ENCODE measurements at regions not wholly inside any gene's neighbourhood (a gene's known extent, or its start where the extent isn't known, plus 50 kb on each side); places are given as distances from the start of the nearest gene placed in this dataset.

DNA sequence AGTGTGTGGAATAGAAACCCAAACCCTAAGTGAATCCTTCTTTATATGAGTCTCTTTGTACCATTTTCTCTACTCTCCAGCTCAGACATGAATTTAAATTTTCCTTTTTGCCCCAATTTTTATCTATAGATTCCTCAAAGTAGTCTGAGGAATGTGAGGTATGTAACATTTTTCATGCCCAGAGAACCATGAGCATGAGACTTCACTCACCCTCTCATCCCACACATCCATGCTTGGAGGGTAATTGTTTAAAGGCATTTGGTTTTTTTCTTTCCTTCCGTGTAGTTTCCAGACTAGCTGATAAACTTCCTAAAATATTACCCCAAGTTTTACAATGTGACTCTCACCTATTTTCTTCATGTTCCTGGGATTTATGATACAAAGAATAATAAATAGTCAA lies 2056.8 kb upstream of the CELF4 start:
- no peak overlapping the region for H3K9ac ChIP-seq (ENCODE audit: low read length in 3 of 3)
- TF ChIP-seq, protein P1, sequence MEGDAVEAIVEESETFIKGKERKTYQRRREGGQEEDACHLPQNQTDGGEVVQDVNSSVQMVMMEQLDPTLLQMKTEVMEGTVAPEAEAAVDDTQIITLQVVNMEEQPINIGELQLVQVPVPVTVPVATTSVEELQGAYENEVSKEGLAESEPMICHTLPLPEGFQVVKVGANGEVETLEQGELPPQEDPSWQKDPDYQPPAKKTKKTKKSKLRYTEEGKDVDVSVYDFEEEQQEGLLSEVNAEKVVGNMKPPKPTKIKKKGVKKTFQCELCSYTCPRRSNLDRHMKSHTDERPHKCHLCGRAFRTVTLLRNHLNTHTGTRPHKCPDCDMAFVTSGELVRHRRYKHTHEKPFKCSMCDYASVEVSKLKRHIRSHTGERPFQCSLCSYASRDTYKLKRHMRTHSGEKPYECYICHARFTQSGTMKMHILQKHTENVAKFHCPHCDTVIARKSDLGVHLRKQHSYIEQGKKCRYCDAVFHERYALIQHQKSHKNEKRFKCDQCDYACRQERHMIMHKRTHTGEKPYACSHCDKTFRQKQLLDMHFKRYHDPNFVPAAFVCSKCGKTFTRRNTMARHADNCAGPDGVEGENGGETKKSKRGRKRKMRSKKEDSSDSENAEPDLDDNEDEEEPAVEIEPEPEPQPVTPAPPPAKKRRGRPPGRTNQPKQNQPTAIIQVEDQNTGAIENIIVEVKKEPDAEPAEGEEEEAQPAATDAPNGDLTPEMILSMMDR (IDR thresholded peaks at IDR 0.05; ENCODE audit: borderline replicate concordance, extremely low read depth, insufficient read depth) = no peak
- H3K4me1 ChIP-seq (ENCODE audit: control insufficient read depth in 2 of 3, insufficient read depth in 2 of 3, low read depth in 1 of 3, low read length in 3 of 3) = no peaks in the 10 kb centered on the region
- no peak overlapping the region for H3K4me3 ChIP-seq (ENCODE audit: low read length in 3 of 3)
- H3K9me3 ChIP-seq (ENCODE audit: control insufficient read depth in 2 of 3, insufficient read depth in 1 of 3, low read length in 3 of 3) = no peaks in the 10 kb centered on the region
- DNase-seq = no peak
- no peaks in the 10 kb centered on the region for H3K36me3 ChIP-seq (ENCODE audit: control insufficient read depth in 2 of 3, insufficient read depth in 3 of 3, low read length in 3 of 3)
- FAIRE-seq = no peak
- H3K27ac ChIP-seq (ENCODE audit: low read depth in 2 of 2, low read length in 2 of 2) = no peak overlapping the region
- intact Hi-C loops (cut with DNase I) = no loop called here
- H3K27me3 ChIP-seq (ENCODE audit: control insufficient read depth, insufficient read depth, low read length) = no peaks in the 10 kb centered on the region

GRCh38 chr18:39620551-39621168 lies 2055.1 kb upstream of the CELF4 start:
- TF ChIP-seq, protein P1 (IDR thresholded peaks at IDR 0.05; ENCODE audit: borderline replicate concordance, extremely low read depth, insufficient read depth) = no peak
- no peak overlapping the region for H3K9ac ChIP-seq (ENCODE audit: low read length in 3 of 3)
- FAIRE-seq = no peak
- intact Hi-C loops (cut with DNase I) = no loop called here
- no peaks in the 10 kb centered on the region for H3K36me3 ChIP-seq (ENCODE audit: control insufficient read depth in 2 of 3, insufficient read depth in 3 of 3, low read length in 3 of 3)
- no peak overlapping the region for H3K27ac ChIP-seq (ENCODE audit: low read depth in 2 of 2, low read length in 2 of 2)
- DNase-seq = no peak
- no peaks in the 10 kb centered on the region for H3K4me1 ChIP-seq (ENCODE audit: control insufficient read depth in 2 of 3, insufficient read depth in 2 of 3, low read depth in 1 of 3, low read length in 3 of 3)
- no peaks in the 10 kb centered on the region for H3K27me3 ChIP-seq (ENCODE audit: control insufficient read depth, insufficient read depth, low read length)
- no peaks in the 10 kb centered on the region for H3K9me3 ChIP-seq (ENCODE audit: control insufficient read depth in 2 of 3, insufficient read depth in 1 of 3, low read length in 3 of 3)
- no peak overlapping the region for H3K4me3 ChIP-seq (ENCODE audit: low read length in 3 of 3)

GRCh38 chr18:39618265-39619003 lies 2052.8 kb upstream of the CELF4 start:
- no peak for FAIRE-seq
- Histone ChIP-seq H3K9ac (ENCODE audit: low read length in 3 of 3) (no peak overlapping the region), H3K36me3 (ENCODE audit: control insufficient read depth in 2 of 3, insufficient read depth in 3 of 3, low read length in 3 of 3) (no peaks in the 10 kb centered on the region), H3K27me3 (ENCODE audit: control insufficient read depth, insufficient read depth, low read length) (no peaks in the 10 kb centered on the region), H3K4me3 (ENCODE audit: low read length in 3 of 3) (no peak overlapping the region), H3K4me1 (ENCODE audit: control insufficient read depth in 2 of 3, insufficient read depth in 2 of 3, low read depth in 1 of 3, low read length in 3 of 3) (no peaks in the 10 kb centered on the region), H3K9me3 (ENCODE audit: control insufficient read depth in 2 of 3, insufficient read depth in 1 of 3, low read length in 3 of 3) (no peaks in the 10 kb centered on the region), H3K27ac (ENCODE audit: low read depth in 2 of 2, low read length in 2 of 2) (no peak overlapping the region)
- intact Hi-C loops (cut with DNase I) = no loop called here
- peak in 1 of 5 donors; percentile 56 for DNase-seq
- TF ChIP-seq, protein P1 (IDR thresholded peaks at IDR 0.05; ENCODE audit: borderline replicate concordance, extremely low read depth, insufficient read depth) = no peak
